Bronchial epithelial cell (primary cell): ENCODE measurements at regions not wholly inside any gene's neighbourhood (a gene's known extent, or its start where the extent isn't known, plus 50 kb on each side); places are given as distances from the start of the nearest gene placed in this dataset.

ENCODE experiments used
- DNase-seq: peaks from one replicate; pipeline ENCODE4 v3.0.0-alpha.2; 2010; ENCODE audit warnings: low read depth
- FAIRE-seq: peaks from 2 replicates; lab custom pipeline; 2011; peaks lifted over from hg19 to GRCh38; lab: Jason Lieb, UNC
- H3K27me3 ChIP-seq: 2 replicates; pipeline ENCODE4 v1.5.1; 2011; ENCODE audit warnings: low read length; ENCODE audit not compliant: control insufficient read depth, insufficient read depth
- H3K36me3 ChIP-seq: 2 replicates; pipeline ENCODE4 v1.5.1; 2011; ENCODE audit warnings: low read length; ENCODE audit not compliant: control insufficient read depth, insufficient read depth
- H3K4me3 ChIP-seq: 2 replicates; pipeline ENCODE4 v1.5.1; 2011; ENCODE audit warnings: mild to moderate bottlenecking, low read depth, low read length, control low read depth
- TF ChIP-seq, protein P1 (sequence below): IDR thresholded peaks from 2 replicates; pipeline ENCODE4 v1.5.1; 2011; ENCODE audit warnings: mild to moderate bottlenecking, moderate library complexity, low read length, control low read depth, inconsistent platforms; ENCODE audit not compliant: insufficient read depth, severe bottlenecking

DNA sequence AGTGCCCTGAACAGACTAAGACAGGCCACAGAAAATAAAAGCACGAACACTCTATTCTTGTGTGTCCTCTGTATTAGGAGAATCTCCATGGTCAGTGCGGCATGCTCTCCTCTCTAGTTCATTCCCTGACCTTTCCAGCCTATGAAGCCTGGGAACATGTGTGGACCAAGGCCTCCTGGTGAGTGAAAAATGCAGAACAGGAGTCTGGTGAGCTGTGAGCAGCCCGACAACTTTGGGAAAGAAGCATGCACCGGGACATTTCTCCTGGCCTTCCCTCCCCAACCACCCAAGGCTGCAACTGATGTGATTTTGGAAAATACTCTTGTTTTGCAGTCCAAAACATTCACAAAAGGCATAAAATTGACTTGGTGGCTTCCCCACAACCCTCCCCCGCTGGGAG lies 878.3 kb upstream of the ID2 start:
- FAIRE-seq (no peak), DNase-seq (no peak)
- Histone ChIP-seq H3K27me3 (no peaks in the 10 kb centered on the region), H3K36me3 (no peaks in the 10 kb centered on the region), H3K4me3 (no peak overlapping the region)
- TF ChIP-seq, protein P1, sequence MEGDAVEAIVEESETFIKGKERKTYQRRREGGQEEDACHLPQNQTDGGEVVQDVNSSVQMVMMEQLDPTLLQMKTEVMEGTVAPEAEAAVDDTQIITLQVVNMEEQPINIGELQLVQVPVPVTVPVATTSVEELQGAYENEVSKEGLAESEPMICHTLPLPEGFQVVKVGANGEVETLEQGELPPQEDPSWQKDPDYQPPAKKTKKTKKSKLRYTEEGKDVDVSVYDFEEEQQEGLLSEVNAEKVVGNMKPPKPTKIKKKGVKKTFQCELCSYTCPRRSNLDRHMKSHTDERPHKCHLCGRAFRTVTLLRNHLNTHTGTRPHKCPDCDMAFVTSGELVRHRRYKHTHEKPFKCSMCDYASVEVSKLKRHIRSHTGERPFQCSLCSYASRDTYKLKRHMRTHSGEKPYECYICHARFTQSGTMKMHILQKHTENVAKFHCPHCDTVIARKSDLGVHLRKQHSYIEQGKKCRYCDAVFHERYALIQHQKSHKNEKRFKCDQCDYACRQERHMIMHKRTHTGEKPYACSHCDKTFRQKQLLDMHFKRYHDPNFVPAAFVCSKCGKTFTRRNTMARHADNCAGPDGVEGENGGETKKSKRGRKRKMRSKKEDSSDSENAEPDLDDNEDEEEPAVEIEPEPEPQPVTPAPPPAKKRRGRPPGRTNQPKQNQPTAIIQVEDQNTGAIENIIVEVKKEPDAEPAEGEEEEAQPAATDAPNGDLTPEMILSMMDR: no peak

DNA sequence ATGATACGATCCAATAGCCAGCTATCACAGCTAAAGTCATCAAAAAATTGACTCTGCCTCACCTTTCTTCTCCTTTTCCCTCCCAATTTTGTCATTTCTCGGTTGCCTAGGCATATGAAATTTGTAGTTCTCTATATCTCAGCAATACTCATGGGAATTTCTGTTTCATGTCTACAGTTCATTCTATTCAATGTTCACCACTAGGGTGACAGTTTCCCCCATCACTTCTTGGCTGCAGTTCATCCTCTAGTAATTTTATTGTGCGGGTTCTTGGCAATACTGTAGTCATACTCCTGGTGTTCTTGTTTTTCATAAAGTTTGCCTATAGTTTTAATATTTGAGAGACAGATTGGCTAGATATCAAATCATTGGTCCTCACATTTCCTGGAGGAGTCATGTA lies 872.2 kb upstream of the ID2 start:
- H3K36me3 ChIP-seq: no peaks in the 10 kb centered on the region
- H3K27me3 ChIP-seq: no peaks in the 10 kb centered on the region
- TF ChIP-seq, protein P1: no peak
- no peak overlapping the region for H3K4me3 ChIP-seq
- FAIRE-seq (no peak), DNase-seq (no peak)

DNA sequence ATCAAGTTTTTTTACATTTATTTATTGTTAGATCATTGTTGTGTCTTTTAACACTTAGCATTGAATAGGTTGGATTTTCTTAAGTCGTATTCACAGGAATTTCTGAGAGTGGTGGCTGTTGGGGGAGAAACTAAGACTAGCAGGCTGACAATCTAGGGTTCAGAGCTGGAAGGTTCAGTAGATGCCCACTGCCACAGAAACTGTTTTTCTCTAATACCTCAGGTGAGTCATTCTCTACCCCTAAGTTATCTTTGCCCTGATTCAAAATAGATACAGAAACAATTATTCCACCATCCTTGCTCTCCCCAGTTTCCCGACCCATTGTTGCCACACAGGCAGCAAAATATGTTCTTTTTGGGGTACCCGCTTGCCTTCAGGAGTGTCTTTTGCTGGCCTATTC lies 870.8 kb upstream of the ID2 start:
- FAIRE-seq: no peak
- DNase-seq: no peak
- TF ChIP-seq, protein P1: no peak

DNA sequence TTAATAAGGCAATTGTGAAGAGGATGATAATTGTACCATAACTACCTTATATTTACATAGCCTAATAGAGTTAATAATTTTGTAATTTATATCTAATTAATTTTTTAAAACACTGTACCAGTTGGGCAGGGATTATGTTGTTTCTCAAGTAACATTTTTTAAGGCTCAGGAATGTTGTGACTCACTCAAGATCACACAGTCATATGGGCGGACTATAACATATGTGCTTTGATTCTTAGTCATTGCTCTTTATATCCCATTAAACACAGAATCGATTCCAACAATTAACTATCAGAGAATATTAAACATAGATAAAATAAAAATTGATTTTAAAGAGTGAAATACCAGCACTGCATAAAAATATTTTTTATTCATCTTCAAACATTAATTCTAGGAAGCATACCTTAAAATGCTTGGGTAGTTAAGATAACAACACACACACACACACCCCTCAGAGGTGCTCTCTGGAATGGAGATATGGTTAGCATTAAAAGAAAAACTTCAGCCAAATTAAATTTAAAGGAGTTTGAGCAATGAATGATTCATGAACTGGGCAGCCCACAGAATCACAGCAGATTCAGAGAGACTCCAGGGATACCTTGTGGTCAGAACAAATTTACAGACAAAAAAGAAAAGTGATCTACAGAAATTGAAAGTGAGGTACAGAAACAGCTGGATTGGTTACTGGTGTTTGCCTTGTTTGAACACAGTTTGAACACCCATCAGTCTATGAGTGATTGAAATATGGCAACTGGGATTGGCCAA lies 869.4 kb upstream of the ID2 start:
- H3K36me3 ChIP-seq: no peaks in the 10 kb centered on the region
- TF ChIP-seq, protein P1: no peak
- no peaks in the 10 kb centered on the region for H3K27me3 ChIP-seq
- DNase-seq (peak; percentile 89), FAIRE-seq (peak; percentile 55)
- no peak overlapping the region for H3K4me3 ChIP-seq

More for the DNA sequence above, 870.8 kb upstream of the ID2 start:
- no peak overlapping the region for H3K4me3 ChIP-seq
- H3K27me3 ChIP-seq: no peaks in the 10 kb centered on the region
- no peaks in the 10 kb centered on the region for H3K36me3 ChIP-seq

DNA sequence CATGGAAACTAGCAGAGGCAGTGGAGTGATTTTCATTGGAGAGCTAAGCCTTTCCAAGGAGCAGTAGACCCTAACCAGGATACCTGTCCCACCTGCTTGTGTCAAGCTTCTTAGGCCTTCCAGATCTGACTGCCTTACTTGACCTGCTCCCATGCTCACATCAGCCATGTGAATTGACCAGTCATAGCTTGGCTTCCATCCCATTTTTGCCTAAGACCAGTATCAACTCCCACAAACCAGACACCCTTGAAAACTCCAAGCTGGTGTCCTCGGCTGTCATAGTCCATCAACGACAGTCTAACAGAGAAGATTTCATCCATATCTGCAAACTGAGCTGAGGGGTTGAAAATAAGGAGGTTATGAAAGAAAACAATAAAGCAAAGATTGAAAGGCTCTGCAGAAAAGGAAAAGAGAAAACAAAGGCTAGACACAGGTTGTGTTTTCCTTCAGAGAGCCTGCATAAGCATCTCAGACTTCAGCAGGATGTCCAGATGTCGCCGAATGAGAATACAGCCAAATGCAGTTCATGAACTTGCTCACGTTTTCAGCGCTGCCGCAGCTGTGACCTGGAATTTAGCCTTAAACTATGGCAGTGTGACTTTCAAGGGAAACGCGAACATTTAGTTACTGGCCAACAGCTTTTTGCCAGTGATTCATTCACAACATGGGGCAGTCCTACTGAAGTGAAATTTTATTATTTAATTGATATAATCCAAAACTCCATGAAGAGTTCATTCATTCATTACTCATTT lies 868.1 kb upstream of the ID2 start:
- H3K27me3 ChIP-seq: no peaks in the 10 kb centered on the region
- FAIRE-seq: no peak
- no peak overlapping the region for H3K4me3 ChIP-seq
- no peak for DNase-seq
- no peaks in the 10 kb centered on the region for H3K36me3 ChIP-seq
- TF ChIP-seq, protein P1: no peak
